Trophoblast cell (in vitro differentiated cells and primary cell): ENCODE measurements at regions not wholly inside any gene's neighbourhood (a gene's known extent, or its start where the extent isn't known, plus 50 kb on each side); places are given as distances from the start of the nearest gene placed in this dataset.

Experiments used
- DNase-seq, 2 donors: peaks; one replicate each; pipeline ENCODE4 v3.0.0-alpha.2; 2016
- H2AFZ ChIP-seq: 2 replicates; pipeline ENCODE4 v1.6.1; 2013; ENCODE audit warnings: low read length, moderate library complexity, mild to moderate bottlenecking; ENCODE audit not compliant: insufficient read depth, poor library complexity
- H2AK5ac ChIP-seq: 2 replicates; pipeline ENCODE4 v1.6.1; 2013; ENCODE audit warnings: mild to moderate bottlenecking, low read length
- H2BK120ac ChIP-seq: 2 replicates; pipeline ENCODE4 v1.6.1; 2013; ENCODE audit warnings: low read length, mild to moderate bottlenecking, moderate library complexity; ENCODE audit not compliant: insufficient read depth, poor library complexity
- H2BK12ac ChIP-seq: 2 replicates; pipeline ENCODE4 v1.6.1; 2013; ENCODE audit warnings: mild to moderate bottlenecking, low read length, moderate library complexity
- H2BK5ac ChIP-seq: 2 replicates; pipeline ENCODE4 v1.6.1; 2013; ENCODE audit warnings: low read length, low read depth, moderate library complexity, mild to moderate bottlenecking; ENCODE audit not compliant: poor library complexity
- H3K14ac ChIP-seq: 2 replicates; pipeline ENCODE4 v1.6.1; 2013; ENCODE audit warnings: mild to moderate bottlenecking, low read length
- H3K18ac ChIP-seq: 2 replicates; pipeline ENCODE4 v1.6.1; 2013; ENCODE audit warnings: mild to moderate bottlenecking, low read length
- H3K23ac ChIP-seq: 2 replicates; pipeline ENCODE4 v1.6.1; 2013; ENCODE audit warnings: low read length
- H3K27ac ChIP-seq: 2 replicates; pipeline ENCODE4 v1.5.1; 2013; ENCODE audit warnings: low read depth, mild to moderate bottlenecking, inconsistent platforms, low read length, moderate library complexity
- H3K27me3 ChIP-seq: 2 replicates; pipeline ENCODE4 v1.6.1; 2013; ENCODE audit warnings: inconsistent platforms, mild to moderate bottlenecking, low read length, moderate library complexity; ENCODE audit not compliant: insufficient read depth
- H3K36me3 ChIP-seq, 2 experiments: 1 replicate in 1 of 2; 2 replicates in 1 of 2; pipeline ENCODE4 v1.6.1; 2013; ENCODE audit warnings: low read length in 2 of 2, mild to moderate bottlenecking in 2 of 2, moderate library complexity in 1 of 2; ENCODE audit not compliant: insufficient read depth in 2 of 2, control insufficient read depth in 1 of 2
- H3K4ac ChIP-seq: 2 replicates; pipeline ENCODE4 v1.6.1; 2013; ENCODE audit warnings: low read depth, mild to moderate bottlenecking, low read length, moderate library complexity
- H3K4me1 ChIP-seq, 2 experiments: 1 replicate in 1 of 2; 2 replicates in 1 of 2; pipeline ENCODE4 v1.6.1; 2013; ENCODE audit warnings: low read length in 2 of 2, mild to moderate bottlenecking in 2 of 2, moderate library complexity in 1 of 2; ENCODE audit not compliant: insufficient read depth in 2 of 2, control insufficient read depth in 1 of 2
- H3K4me2 ChIP-seq: 2 replicates; pipeline ENCODE4 v1.6.1; 2013; ENCODE audit warnings: inconsistent platforms, mild to moderate bottlenecking, low read length, moderate library complexity
- H3K4me3 ChIP-seq: 2 replicates; pipeline ENCODE4 v1.5.1; 2013; ENCODE audit warnings: mild to moderate bottlenecking, low read depth, low read length, inconsistent platforms
- H3K79me1 ChIP-seq: one replicate; pipeline ENCODE4 v1.6.1; 2013; ENCODE audit warnings: low read length
- H3K79me2 ChIP-seq: 2 replicates; pipeline ENCODE4 v1.6.1; 2013; ENCODE audit warnings: low read length, mild to moderate bottlenecking; ENCODE audit not compliant: control insufficient read depth, insufficient read depth, poor library complexity
- H3K9ac ChIP-seq: 2 replicates; pipeline ENCODE4 v1.6.1; 2013; ENCODE audit warnings: mild to moderate bottlenecking, low read length
- H3K9me3 ChIP-seq: 2 replicates; pipeline ENCODE4 v1.6.1; 2013; ENCODE audit warnings: low read depth, mild to moderate bottlenecking, control low read depth, inconsistent platforms, low read length; ENCODE audit not compliant: insufficient read depth
- H4K12ac ChIP-seq: 2 replicates; pipeline ENCODE4 v1.6.1; 2013; ENCODE audit warnings: low read depth, mild to moderate bottlenecking, low read length, moderate library complexity
- H4K8ac ChIP-seq: 2 replicates; pipeline ENCODE4 v1.6.1; 2013; ENCODE audit warnings: low read depth, mild to moderate bottlenecking, low read length, moderate library complexity
- H4K91ac ChIP-seq: one replicate; pipeline ENCODE4 v1.6.1; 2013; ENCODE audit warnings: low read depth, mild to moderate bottlenecking, low read length, moderate library complexity
- WGBS: extraction: QIAGEN DNeasy Blood & Tissue Kit; methylation state at CpG from one replicate; pipeline ENCODE4 v1.1.7; 2013; ENCODE audit warnings: missing lambda C conversion rate; ENCODE audit not compliant: insufficient read length, insufficient coverage; ENCODE audit errors: extremely low coverage; 5-methylcytosine and 5-hydroxymethylcytosine counted together

GRCh38 chr13:99650410-99650809, 149.1 kb downstream of the TM9SF2 start:
- Histone ChIP-seq H2AFZ (no peak overlapping the region), H3K4me1 (no peaks in the 10 kb centered on the region), H3K23ac (no peak overlapping the region), H3K79me2 (no peaks in the 10 kb centered on the region), H4K8ac (no peak overlapping the region), H3K14ac (no peak overlapping the region), H3K18ac (no peak overlapping the region), H3K9me3 (peaks cover 4% of the 10 kb centered on the region), H3K27me3 (no peaks in the 10 kb centered on the region), H3K4me3 (no peak overlapping the region), H4K12ac (no peak overlapping the region), H3K9ac (no peak overlapping the region), H3K79me1 (no peaks in the 10 kb centered on the region), H3K4ac (no peak overlapping the region), H4K91ac (no peak overlapping the region), H2BK12ac (no peak overlapping the region), H3K36me3 (no peaks in the 10 kb centered on the region), H3K4me2 (no peak overlapping the region), H3K27ac (no peak overlapping the region), H2BK120ac (no peak overlapping the region), H2BK5ac (no peak overlapping the region), H2AK5ac (no peak overlapping the region)
- WGBS = no CpG with 5 or more reads among the region's 1 CpG
- no peak for DNase-seq

- no peak overlapping the region for H2BK120ac ChIP-seq
- H3K79me2 ChIP-seq = no peaks in the 10 kb centered on the region
- no peak overlapping the region for H2AK5ac ChIP-seq
- no peak overlapping the region for H3K14ac ChIP-seq
- H2AFZ ChIP-seq = no peak overlapping the region
- no peak for DNase-seq
- no peak overlapping the region for H4K12ac ChIP-seq
- no peak overlapping the region for H3K4ac ChIP-seq
- H3K18ac ChIP-seq = no peak overlapping the region
- H3K4me1 ChIP-seq = no peaks in the 10 kb centered on the region
- no peaks in the 10 kb centered on the region for H3K79me1 ChIP-seq
- WGBS = no CpG with 5 or more reads among the region's 4 CpGs
- H3K27ac ChIP-seq = no peak overlapping the region
- H3K36me3 ChIP-seq = no peaks in the 10 kb centered on the region
- H3K23ac ChIP-seq = no peak overlapping the region
- H2BK12ac ChIP-seq = no peak overlapping the region
- no peak overlapping the region for H3K4me2 ChIP-seq
- no peak overlapping the region for H3K9ac ChIP-seq
- no peaks in the 10 kb centered on the region for H3K27me3 ChIP-seq
- no peak overlapping the region for H3K4me3 ChIP-seq
- H2BK5ac ChIP-seq = no peak overlapping the region
- H4K91ac ChIP-seq = no peak overlapping the region
- no peak overlapping the region for H4K8ac ChIP-seq
- H3K9me3 ChIP-seq = peaks cover 4% of the 10 kb centered on the region
Observed at GRCh38 chr13:99648927-99649326, 147.7 kb downstream of the TM9SF2 start.

GRCh38 chr13:99648066-99648665, 146.9 kb downstream of the TM9SF2 start:
- Histone ChIP-seq H3K27ac (no peak overlapping the region), H2BK12ac (no peak overlapping the region), H3K4ac (no peak overlapping the region), H2BK120ac (no peak overlapping the region), H3K4me2 (no peak overlapping the region), H3K79me2 (no peaks in the 10 kb centered on the region), H4K91ac (no peak overlapping the region), H3K27me3 (no peaks in the 10 kb centered on the region), H3K14ac (no peak overlapping the region), H4K8ac (no peak overlapping the region), H3K36me3 (no peaks in the 10 kb centered on the region), H3K9ac (no peak overlapping the region), H3K79me1 (no peaks in the 10 kb centered on the region), H3K4me3 (no peak overlapping the region), H3K23ac (no peak overlapping the region), H2BK5ac (no peak overlapping the region), H3K4me1 (no peaks in the 10 kb centered on the region), H3K18ac (no peak overlapping the region), H4K12ac (no peak overlapping the region), H2AK5ac (no peak overlapping the region), H2AFZ (no peak overlapping the region), H3K9me3 (peaks cover 4% of the 10 kb centered on the region)
- no CpG with 5 or more reads among the region's 8 CpGs for WGBS
- DNase-seq = no peak

- Histone ChIP-seq H3K18ac (no peak overlapping the region), H3K4me1 (no peaks in the 10 kb centered on the region), H2BK5ac (no peak overlapping the region), H3K4me3 (no peak overlapping the region), H3K9me3 (peaks cover 4% of the 10 kb centered on the region), H3K9ac (no peak overlapping the region), H3K23ac (no peak overlapping the region), H2AFZ (no peak overlapping the region), H3K27ac (no peak overlapping the region), H4K12ac (no peak overlapping the region), H3K36me3 (no peaks in the 10 kb centered on the region), H4K91ac (no peak overlapping the region), H3K79me1 (no peaks in the 10 kb centered on the region), H3K79me2 (no peaks in the 10 kb centered on the region), H3K4ac (no peak overlapping the region), H2BK120ac (no peak overlapping the region), H2BK12ac (no peak overlapping the region), H3K14ac (no peak overlapping the region), H2AK5ac (no peak overlapping the region), H4K8ac (no peak overlapping the region), H3K4me2 (no peak overlapping the region), H3K27me3 (no peaks in the 10 kb centered on the region)
- DNase-seq = no peak
- whole genome bisulfite sequencing = no CpG with 5 or more reads among the region's 4 CpGs
Observed at GRCh38 chr13:99647596-99647985, 146.3 kb downstream of the TM9SF2 start.
